ENCODE measurements at regions not wholly inside any gene's neighbourhood (a gene's known extent, or its start where the extent isn't known, plus 50 kb on each side); places are given as distances from the start of the nearest gene placed in this dataset.
"Not testable (repeated sequence)": the region's sequence is repeated elsewhere in the genome, so short reads cannot be mapped to it uniquely, and the experiment has no call there.

DNA sequence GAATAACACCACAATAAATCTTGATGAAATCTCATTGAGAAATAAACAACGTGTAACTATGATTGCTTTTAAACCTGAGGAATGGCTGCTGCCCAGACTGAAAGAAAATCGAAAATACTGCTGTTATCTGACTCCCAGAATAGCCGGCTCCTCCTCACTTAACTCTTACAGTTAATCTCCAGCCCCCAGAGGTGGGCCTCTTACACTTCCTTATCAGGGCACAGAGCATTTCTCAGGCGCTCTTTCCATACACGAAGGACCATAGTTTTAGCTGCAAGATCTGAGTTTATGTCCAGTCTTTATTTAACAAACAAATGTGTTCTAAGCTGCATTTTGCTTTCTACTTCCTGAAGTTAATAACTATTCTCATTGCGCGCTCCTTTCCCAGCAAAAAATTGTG lies 206.9 kb downstream of the MAP2K4 start:
- Histone ChIP-seq H3K4me1 (peaks cover 0 to 7% (median 1%) of the 10 kb centered on the region in 4 donors), H3K9me3 (no peaks in the 10 kb centered on the region), H3K36me3 (no peaks in the 10 kb centered on the region), H3K4me3 (no peak overlapping the region), H3K27ac (no peak overlapping the region), H3K27me3 (no peaks in the 10 kb centered on the region)
- in situ Hi-C loops (cut with MboI; ENCODE audit: low pct_ligation_motif_present in 1 of 4, low pct_unique_long_range_greater_than_20kb in 1 of 4, low sequenced_read_pairs in 3 of 4), result loop anchor here in 1 of 4 donors (25.0 kb wide), 1 partner anchor 435 kb away; the partner anchor contains the start of gene MYOCD
- WGBS, 2 donors (ENCODE audit: low coverage in 1 of 2), result 31 to 59% methylated on average over 2 to 7 of the region's 7 CpGs
- intact Hi-C loops (cut with DNase I; ENCODE audit: low total_unique reads), result no loop called here
- DNase-seq, result no peak
- no peak for TF ChIP-seq EP300 (IDR thresholded peaks at IDR 0.05; ENCODE audit: low read depth)
- TF ChIP-seq POLR2A (IDR thresholded peaks at IDR 0.05), result no peak
- no peak for TF ChIP-seq POLR2AphosphoS5 (IDR thresholded peaks at IDR 0.05)
- no peak for TF ChIP-seq CTCF (IDR thresholded peaks at IDR 0.05)

- intact Hi-C loops (cut with DNase I; ENCODE audit: low total_unique reads), result no loop called here
- H3K27me3 ChIP-seq, result no peaks in the 10 kb centered on the region
- H3K36me3 ChIP-seq, result no peaks in the 10 kb centered on the region
- no peak for TF ChIP-seq POLR2A (IDR thresholded peaks at IDR 0.05)
- no peak for TF ChIP-seq CTCF (IDR thresholded peaks at IDR 0.05)
- TF ChIP-seq EP300 (IDR thresholded peaks at IDR 0.05; ENCODE audit: low read depth), result no peak
- no peak for TF ChIP-seq POLR2AphosphoS5 (IDR thresholded peaks at IDR 0.05)
- H3K9me3 ChIP-seq, result no peaks in the 10 kb centered on the region
- WGBS, 2 donors (ENCODE audit: low coverage in 1 of 2), result 53 to 61% methylated on average over 5 of the region's 5 CpGs
- no peak overlapping the region for H3K27ac ChIP-seq
- DNase-seq, result no peak
- no peak overlapping the region for H3K4me3 ChIP-seq
- in situ Hi-C loops (cut with MboI; ENCODE audit: low pct_ligation_motif_present in 1 of 4, low pct_unique_long_range_greater_than_20kb in 1 of 4, low sequenced_read_pairs in 3 of 4), result loop anchor here in 1 of 4 donors (25.0 kb wide), 1 partner anchor 433 kb away; the partner anchor contains the start of gene MYOCD
- H3K4me1 ChIP-seq, result peaks cover 0 to 7% (median 1%) of the 10 kb centered on the region in 4 donors
Measured at GRCh38 chr17:12229335-12229734, 208.7 kb downstream of the MAP2K4 start.

DNA sequence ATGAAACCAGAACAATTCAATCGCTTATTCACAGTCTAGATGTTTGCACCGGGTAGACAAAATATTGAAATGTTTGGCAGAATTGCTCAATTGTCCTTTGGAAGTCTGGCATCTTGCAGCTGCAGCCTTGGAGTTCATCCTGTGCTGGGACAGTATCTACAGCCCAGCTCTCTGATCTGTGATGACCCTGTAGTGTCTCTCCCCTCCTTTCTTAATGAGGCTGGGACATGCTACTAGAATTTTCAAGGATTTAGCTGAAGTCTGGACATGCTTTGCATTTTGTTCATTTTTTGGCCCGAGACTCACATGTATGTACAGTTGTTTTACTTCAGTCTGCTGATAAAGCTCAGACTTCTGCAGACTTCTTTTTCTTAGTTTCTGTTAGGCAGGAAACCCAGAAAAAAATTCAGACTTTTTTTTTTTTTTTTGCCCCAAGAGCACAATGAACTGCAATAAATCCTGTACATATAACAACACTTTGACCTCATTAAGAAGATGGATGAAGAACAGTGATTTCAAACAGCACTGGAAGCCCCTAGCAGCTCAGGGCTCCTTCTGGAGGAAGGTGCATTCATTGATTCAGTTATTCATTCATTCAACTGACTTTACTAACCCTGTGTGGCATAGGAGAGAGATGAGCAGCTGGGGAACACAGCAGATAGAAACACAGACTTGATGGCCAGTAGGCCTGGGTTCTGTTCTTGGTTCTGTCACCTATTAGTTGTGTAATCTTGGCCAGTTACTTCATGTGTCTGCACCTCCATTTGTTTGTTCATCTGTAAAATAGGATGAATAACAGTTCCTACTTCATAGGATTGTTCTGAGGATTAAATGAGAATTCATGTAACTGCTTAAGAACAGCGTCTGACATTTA lies 210.0 kb downstream of the MAP2K4 start:
- DNase-seq, result no peak
- WGBS, 2 donors (ENCODE audit: low coverage in 1 of 2), result 45 to 73% methylated on average over 2 to 4 of the region's 4 CpGs
- no peaks in the 10 kb centered on the region for H3K9me3 ChIP-seq
- TF ChIP-seq POLR2AphosphoS5 (IDR thresholded peaks at IDR 0.05) (peak in 2 of 3 donors; percentile 52 to 70), POLR2A (IDR thresholded peaks at IDR 0.05) (no peak), CTCF (IDR thresholded peaks at IDR 0.05) (no peak)
- H3K36me3 ChIP-seq, result no peaks in the 10 kb centered on the region
- peak overlapping the region in 3 of 4 donors; percentile 35 to 70 (median 64) for H3K27ac ChIP-seq
- intact Hi-C loops (cut with DNase I; ENCODE audit: low total_unique reads), result no loop called here
- H3K4me1 ChIP-seq, result peaks cover 0 to 7% (median 1%) of the 10 kb centered on the region in 4 donors
- in situ Hi-C loops (cut with MboI; ENCODE audit: low pct_ligation_motif_present in 1 of 4, low pct_unique_long_range_greater_than_20kb in 1 of 4, low sequenced_read_pairs in 3 of 4), result loop anchor here in 1 of 4 donors (25.0 kb wide), 1 partner anchor 432 kb away; the partner anchor contains the start of gene MYOCD
- no peaks in the 10 kb centered on the region for H3K27me3 ChIP-seq
- H3K4me3 ChIP-seq, result no peak overlapping the region

DNA sequence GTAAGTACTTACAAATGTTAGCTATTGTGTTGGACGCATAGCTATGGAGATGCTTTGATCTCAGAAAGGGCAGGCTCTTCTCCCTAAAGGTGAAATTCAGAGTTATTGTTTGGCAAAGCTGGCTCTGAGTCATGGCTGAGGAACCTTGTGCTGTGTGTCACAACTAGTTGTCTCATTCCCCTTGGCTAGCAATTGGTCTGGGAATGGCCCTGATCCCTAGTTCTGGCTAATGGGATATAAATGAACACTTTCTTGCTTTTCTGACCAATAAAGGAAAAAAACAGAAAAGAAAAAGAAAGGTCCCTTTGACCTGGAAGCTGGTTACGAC lies 210.6 kb downstream of the MAP2K4 start:
- 73 to 84% methylated on average over 1 to 2 of the region's 2 CpGs for WGBS, 2 donors (ENCODE audit: low coverage in 1 of 2)
- TF ChIP-seq EP300 (IDR thresholded peaks at IDR 0.05; ENCODE audit: low read depth), result no peak
- no peak for TF ChIP-seq CTCF (IDR thresholded peaks at IDR 0.05)
- TF ChIP-seq POLR2AphosphoS5 (IDR thresholded peaks at IDR 0.05), result peak in 1 of 3 donors; percentile 19
- TF ChIP-seq POLR2A (IDR thresholded peaks at IDR 0.05), result no peak
- no peak for DNase-seq
- in situ Hi-C loops (cut with MboI; ENCODE audit: low pct_ligation_motif_present in 1 of 4, low pct_unique_long_range_greater_than_20kb in 1 of 4, low sequenced_read_pairs in 3 of 4), result loop anchor here in 1 of 4 donors (25.0 kb wide), 1 partner anchor 431 kb away; the partner anchor contains the start of gene MYOCD
- no peak overlapping the region for H3K4me3 ChIP-seq
- H3K36me3 ChIP-seq, result no peaks in the 10 kb centered on the region
- no peaks in the 10 kb centered on the region for H3K9me3 ChIP-seq
- intact Hi-C loops (cut with DNase I; ENCODE audit: low total_unique reads), result no loop called here
- peak overlapping the region; percentile 20 to 70 (median 50) for H3K27ac ChIP-seq
- peaks cover 0 to 7% (median 1%) of the 10 kb centered on the region in 4 donors for H3K4me1 ChIP-seq
- H3K27me3 ChIP-seq, result no peaks in the 10 kb centered on the region

GRCh38 chr17:12239021-12239420 lies 218.3 kb downstream of the MAP2K4 start:
- DNase-seq; H3K36me3 ChIP-seq; intact Hi-C loops (cut with DNase I; ENCODE audit: low total_unique reads); H3K9me3 ChIP-seq; H3K4me3 ChIP-seq; H3K27ac ChIP-seq; H3K4me1 ChIP-seq; H3K27me3 ChIP-seq: not testable (repeated sequence)
- in situ Hi-C loops (cut with MboI; ENCODE audit: low pct_ligation_motif_present in 1 of 4, low pct_unique_long_range_greater_than_20kb in 1 of 4, low sequenced_read_pairs in 3 of 4), result loop anchor here in 1 of 4 donors (25.0 kb wide), 1 partner anchor 423 kb away; the partner anchor contains the start of gene MYOCD
- 90% methylated on average over 5 of the region's 5 CpGs; no CpG with 5 or more reads in 1 of the 2 donors for WGBS, 2 donors (ENCODE audit: low coverage in 1 of 2)
